Activated CD4-positive, alpha-beta T cell treated with anti-CD3 and anti-CD28 coated beads for 48 hours (primary cell): ENCODE measurements at regions not wholly inside any gene's neighbourhood (a gene's known extent, or its start where the extent isn't known, plus 50 kb on each side); places are given as distances from the start of the nearest gene placed in this dataset.

Experiments
- DNase-seq: peaks from one replicate; pipeline ENCODE4 v3.0.0-alpha.2; 2020

DNA sequence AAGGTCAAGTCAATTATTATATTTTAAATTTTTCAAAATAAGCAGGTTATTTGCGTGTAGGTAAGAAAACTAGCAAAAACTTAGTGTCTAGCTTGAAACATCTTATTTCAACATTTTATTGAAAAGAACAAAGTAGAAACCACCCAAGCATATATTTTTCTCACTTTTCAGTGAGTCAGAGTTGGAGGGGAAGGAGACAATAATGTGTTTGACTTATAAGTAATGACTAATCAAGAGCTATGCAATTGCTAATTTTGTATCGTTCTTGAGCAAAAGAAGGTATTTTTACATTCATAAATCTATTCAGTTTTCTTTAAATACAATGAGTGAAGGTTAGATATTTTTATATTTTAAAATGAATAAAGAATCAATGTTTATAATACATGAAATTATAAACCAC lies 54.4 kb upstream of the P2RY1 start:
- DNase-seq: no peak

DNA sequence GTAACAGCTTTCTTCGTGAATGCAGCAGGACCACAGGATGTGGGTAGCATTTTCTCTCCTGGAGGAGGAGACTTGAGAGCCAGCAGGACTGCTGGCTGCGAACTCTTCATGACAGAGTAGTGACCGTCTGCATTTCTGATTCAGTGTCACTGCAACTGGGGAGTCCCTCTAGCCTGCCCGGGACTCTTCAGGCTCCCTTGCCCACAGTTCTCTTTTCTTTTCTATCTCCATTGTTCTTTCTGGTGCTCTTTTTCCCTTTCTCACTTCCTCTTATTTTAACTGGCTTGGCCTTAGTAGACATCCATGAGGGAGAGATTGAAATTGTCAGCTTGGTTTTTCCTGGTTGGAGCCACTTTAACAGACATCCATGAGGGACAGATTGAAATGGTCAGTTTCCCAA lies 49.9 kb upstream of the P2RY1 start:
- DNase-seq: no peak
